SK-N-SH treated with all-trans-retinoic acid at 6 μM for 48 hours (cell line): ENCODE measurements at regions not wholly inside any gene's neighbourhood (a gene's known extent, or its start where the extent isn't known, plus 50 kb on each side); places are given as distances from the start of the nearest gene placed in this dataset.

Source experiments
- ATAC-seq: fragments of 200-7000 bp; cut with Tn5 transposase; 3 replicates; pipeline ENCODE4 v1.9.1; 2020; ENCODE audit warnings: mild to moderate bottlenecking, moderate library complexity
- ARNTL ChIP-seq: fragments of 450-650 bp; formaldehyde crosslinking; IDR thresholded peaks from 2 replicates; pipeline ENCODE4 v1.5.0; 2020; ENCODE audit warnings: low read depth, mild to moderate bottlenecking, moderate library complexity, borderline replicate concordance
- BACH2 ChIP-seq: fragments of 250-450 bp; sonication (Bioruptor Pico); IDR thresholded peaks from 2 replicates; pipeline ENCODE4 v1.9.0; 2021; ENCODE audit warnings: mild to moderate bottlenecking, borderline replicate concordance
- CSDC2 ChIP-seq: fragments of 250-450 bp; sonication (Bioruptor Pico); IDR thresholded peaks from 2 replicates; pipeline ENCODE4 v1.5.0; 2020; ENCODE audit warnings: mild to moderate bottlenecking, moderate library complexity
- ESRRG ChIP-seq: fragments of 250-450 bp; sonication (Bioruptor Pico); IDR thresholded peaks from 2 replicates; pipeline ENCODE4 v1.6.1; 2021; ENCODE audit warnings: mild to moderate bottlenecking
- GLIS3 ChIP-seq: fragments of 250-450 bp; sonication (Bioruptor Pico); IDR thresholded peaks from 2 replicates; pipeline ENCODE4 v1.5.0; 2020; ENCODE audit warnings: mild to moderate bottlenecking, moderate library complexity
- ISL1 ChIP-seq: fragments of 250-450 bp; sonication (Bioruptor Pico); IDR thresholded peaks from 2 replicates; pipeline ENCODE4 v2.1.2; 2022; ENCODE audit warnings: mild to moderate bottlenecking, moderate library complexity
- OSR1 ChIP-seq: fragments of 250-450 bp; sonication (Bioruptor Pico); IDR thresholded peaks from 2 replicates; pipeline ENCODE4 v1.8.0; 2022; ENCODE audit warnings: moderate library complexity, mild to moderate bottlenecking, inconsistent platforms
- PPARA ChIP-seq: fragments of 250-450 bp; sonication (Bioruptor Pico); IDR thresholded peaks from 2 replicates; pipeline ENCODE4 v1.5.0; 2020; ENCODE audit warnings: mild to moderate bottlenecking, borderline replicate concordance
- RARB ChIP-seq: fragments of 250-450 bp; sonication (Bioruptor Pico); IDR thresholded peaks from 2 replicates; pipeline ENCODE4 v1.8.0; 2021; ENCODE audit warnings: mild to moderate bottlenecking, moderate library complexity
- SNAI2 ChIP-seq: fragments of 250-450 bp; sonication (Bioruptor Pico); IDR thresholded peaks from 2 replicates; pipeline ENCODE4 v1.5.0; 2020; ENCODE audit warnings: mild to moderate bottlenecking, moderate library complexity
- TCF4 ChIP-seq: fragments of 250-450 bp; sonication (Bioruptor Pico); IDR thresholded peaks from 2 replicates; pipeline ENCODE4 v1.8.0; 2021; ENCODE audit warnings: mild to moderate bottlenecking, moderate library complexity, borderline replicate concordance
- ZFP3 ChIP-seq: fragments of 250-450 bp; sonication (Bioruptor Pico); IDR thresholded peaks from 2 replicates; pipeline ENCODE4 v1.5.0; 2020; ENCODE audit warnings: mild to moderate bottlenecking, moderate library complexity
- ZFP30 ChIP-seq: fragments of 450-650 bp; formaldehyde crosslinking; IDR thresholded peaks from 2 replicates; pipeline ENCODE4 v1.5.0; 2022; ENCODE audit warnings: mild to moderate bottlenecking, moderate library complexity
- ZNF565 ChIP-seq: fragments of 450-650 bp; formaldehyde crosslinking; conservative IDR thresholded peaks from 2 replicates; pipeline ENCODE4 v1.5.0; 2020; ENCODE audit warnings: low read depth, mild to moderate bottlenecking, moderate library complexity
- ZNF8 ChIP-seq: fragments of 450-650 bp; formaldehyde crosslinking; IDR thresholded peaks from 2 replicates; pipeline ENCODE4 v1.5.0; 2020; ENCODE audit warnings: mild to moderate bottlenecking, moderate library complexity
- TF ChIP-seq, protein P1 (sequence below): fragments of 250-450 bp; sonication (Bioruptor Pico); IDR thresholded peaks from 2 replicates; pipeline ENCODE4 v1.8.0; 2021; ENCODE audit warnings: low read depth, mild to moderate bottlenecking, moderate library complexity, borderline replicate concordance
- TF ChIP-seq, protein P2 (sequence below): fragments of 250-450 bp; sonication (Bioruptor Pico); IDR thresholded peaks from 2 replicates; pipeline ENCODE4 v1.5.1; 2021; ENCODE audit warnings: mild to moderate bottlenecking, moderate library complexity
- TF ChIP-seq, protein P3 (sequence below): fragments of 250-450 bp; sonication (Bioruptor Pico); IDR thresholded peaks from 2 replicates; pipeline ENCODE4 v1.5.0; 2020; ENCODE audit warnings: mild to moderate bottlenecking, moderate library complexity
- TF ChIP-seq, protein P4 (sequence below): fragments of 250-450 bp; sonication (Bioruptor Pico); IDR thresholded peaks from 2 replicates; pipeline ENCODE4 v1.8.0; 2020; ENCODE audit warnings: mild to moderate bottlenecking, moderate library complexity, borderline replicate concordance
- TF ChIP-seq, protein P5 (sequence below): fragments of 250-450 bp; sonication (Bioruptor Pico); IDR thresholded peaks from 2 replicates; pipeline ENCODE4 v1.5.1; 2020; ENCODE audit warnings: low read depth, mild to moderate bottlenecking, moderate library complexity

DNA sequence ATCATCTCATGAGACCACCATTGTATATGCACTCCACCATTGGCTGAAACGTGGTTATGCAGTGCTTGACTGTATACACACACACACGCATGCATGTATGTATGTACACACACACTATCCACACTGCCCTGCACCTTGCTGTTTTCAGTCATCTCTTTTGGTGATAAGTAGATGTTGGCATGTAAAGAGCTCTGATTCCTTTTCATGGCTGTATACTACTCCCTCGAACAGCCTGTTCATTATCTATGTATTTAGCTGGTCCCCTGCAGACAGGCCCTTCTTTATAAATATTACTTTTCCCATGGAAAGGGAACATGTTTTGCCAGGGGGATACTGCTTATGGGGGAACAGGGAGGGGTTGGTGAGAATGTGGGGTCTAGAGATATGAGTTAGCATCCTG is 349.4 kb downstream of the FOXL1 start (continued):
- TF ChIP-seq, protein P1, sequence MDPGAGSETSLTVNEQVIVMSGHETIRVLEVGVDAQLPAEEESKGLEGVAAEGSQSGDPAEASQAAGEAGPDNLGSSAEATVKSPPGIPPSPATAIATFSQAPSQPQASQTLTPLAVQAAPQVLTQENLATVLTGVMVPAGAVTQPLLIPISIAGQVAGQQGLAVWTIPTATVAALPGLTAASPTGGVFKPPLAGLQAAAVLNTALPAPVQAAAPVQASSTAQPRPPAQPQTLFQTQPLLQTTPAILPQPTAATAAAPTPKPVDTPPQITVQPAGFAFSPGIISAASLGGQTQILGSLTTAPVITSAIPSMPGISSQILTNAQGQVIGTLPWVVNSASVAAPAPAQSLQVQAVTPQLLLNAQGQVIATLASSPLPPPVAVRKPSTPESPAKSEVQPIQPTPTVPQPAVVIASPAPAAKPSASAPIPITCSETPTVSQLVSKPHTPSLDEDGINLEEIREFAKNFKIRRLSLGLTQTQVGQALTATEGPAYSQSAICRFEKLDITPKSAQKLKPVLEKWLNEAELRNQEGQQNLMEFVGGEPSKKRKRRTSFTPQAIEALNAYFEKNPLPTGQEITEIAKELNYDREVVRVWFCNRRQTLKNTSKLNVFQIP (CRISPR knock-in tag), result no peak

DNA sequence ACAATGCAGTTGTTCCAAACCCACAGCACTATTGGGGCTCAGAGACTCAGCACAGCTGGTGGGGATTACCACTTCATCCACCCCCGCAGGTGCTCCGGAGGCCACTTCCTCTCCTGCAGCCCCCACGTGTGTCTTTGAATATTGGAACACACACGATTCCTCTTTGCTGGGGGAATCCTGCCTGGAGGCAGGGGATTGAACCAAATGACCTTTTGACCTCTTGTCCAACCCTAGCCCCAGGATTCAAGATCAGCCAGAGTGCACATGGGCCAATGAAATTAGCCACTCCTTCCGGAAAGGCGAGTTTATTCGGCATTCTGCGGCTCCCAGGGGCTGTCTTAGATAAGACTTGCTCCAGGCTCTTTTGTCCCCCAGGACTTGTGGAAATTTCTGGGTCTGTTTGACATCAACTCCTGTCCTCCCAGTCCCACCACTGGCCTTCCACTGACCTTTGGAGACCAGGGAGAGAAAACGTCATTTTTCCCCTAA is 350.2 kb downstream of the FOXL1 start:
- TF ChIP-seq GLIS3 (CRISPR knock-in tag) (no peak), ESRRG (no peak), OSR1 (CRISPR knock-in tag) (no peak), RARB (CRISPR knock-in tag) (no peak), ZFP3 (CRISPR knock-in tag) (no peak), TCF4 (no peak), ZNF8 (no peak), ZFP30 (no peak), SNAI2 (CRISPR knock-in tag) (no peak), CSDC2 (CRISPR knock-in tag) (no peak), BACH2 (CRISPR knock-in tag) (no peak)
- TF ChIP-seq, protein P2, sequence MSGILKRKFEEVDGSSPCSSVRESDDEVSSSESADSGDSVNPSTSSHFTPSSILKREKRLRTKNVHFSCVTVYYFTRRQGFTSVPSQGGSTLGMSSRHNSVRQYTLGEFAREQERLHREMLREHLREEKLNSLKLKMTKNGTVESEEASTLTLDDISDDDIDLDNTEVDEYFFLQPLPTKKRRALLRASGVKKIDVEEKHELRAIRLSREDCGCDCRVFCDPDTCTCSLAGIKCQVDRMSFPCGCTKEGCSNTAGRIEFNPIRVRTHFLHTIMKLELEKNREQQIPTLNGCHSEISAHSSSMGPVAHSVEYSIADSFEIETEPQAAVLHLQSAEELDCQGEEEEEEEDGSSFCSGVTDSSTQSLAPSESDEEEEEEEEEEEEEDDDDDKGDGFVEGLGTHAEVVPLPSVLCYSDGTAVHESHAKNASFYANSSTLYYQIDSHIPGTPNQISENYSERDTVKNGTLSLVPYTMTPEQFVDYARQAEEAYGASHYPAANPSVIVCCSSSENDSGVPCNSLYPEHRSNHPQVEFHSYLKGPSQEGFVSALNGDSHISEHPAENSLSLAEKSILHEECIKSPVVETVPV (CRISPR knock-in tag), result no peak
- TF ChIP-seq, protein P3, sequence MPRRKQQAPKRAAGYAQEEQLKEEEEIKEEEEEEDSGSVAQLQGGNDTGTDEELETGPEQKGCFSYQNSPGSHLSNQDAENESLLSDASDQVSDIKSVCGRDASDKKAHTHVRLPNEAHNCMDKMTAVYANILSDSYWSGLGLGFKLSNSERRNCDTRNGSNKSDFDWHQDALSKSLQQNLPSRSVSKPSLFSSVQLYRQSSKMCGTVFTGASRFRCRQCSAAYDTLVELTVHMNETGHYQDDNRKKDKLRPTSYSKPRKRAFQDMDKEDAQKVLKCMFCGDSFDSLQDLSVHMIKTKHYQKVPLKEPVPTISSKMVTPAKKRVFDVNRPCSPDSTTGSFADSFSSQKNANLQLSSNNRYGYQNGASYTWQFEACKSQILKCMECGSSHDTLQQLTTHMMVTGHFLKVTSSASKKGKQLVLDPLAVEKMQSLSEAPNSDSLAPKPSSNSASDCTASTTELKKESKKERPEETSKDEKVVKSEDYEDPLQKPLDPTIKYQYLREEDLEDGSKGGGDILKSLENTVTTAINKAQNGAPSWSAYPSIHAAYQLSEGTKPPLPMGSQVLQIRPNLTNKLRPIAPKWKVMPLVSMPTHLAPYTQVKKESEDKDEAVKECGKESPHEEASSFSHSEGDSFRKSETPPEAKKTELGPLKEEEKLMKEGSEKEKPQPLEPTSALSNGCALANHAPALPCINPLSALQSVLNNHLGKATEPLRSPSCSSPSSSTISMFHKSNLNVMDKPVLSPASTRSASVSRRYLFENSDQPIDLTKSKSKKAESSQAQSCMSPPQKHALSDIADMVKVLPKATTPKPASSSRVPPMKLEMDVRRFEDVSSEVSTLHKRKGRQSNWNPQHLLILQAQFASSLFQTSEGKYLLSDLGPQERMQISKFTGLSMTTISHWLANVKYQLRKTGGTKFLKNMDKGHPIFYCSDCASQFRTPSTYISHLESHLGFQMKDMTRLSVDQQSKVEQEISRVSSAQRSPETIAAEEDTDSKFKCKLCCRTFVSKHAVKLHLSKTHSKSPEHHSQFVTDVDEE (CRISPR knock-in tag), result no peak
- TF ChIP-seq, protein P4, sequence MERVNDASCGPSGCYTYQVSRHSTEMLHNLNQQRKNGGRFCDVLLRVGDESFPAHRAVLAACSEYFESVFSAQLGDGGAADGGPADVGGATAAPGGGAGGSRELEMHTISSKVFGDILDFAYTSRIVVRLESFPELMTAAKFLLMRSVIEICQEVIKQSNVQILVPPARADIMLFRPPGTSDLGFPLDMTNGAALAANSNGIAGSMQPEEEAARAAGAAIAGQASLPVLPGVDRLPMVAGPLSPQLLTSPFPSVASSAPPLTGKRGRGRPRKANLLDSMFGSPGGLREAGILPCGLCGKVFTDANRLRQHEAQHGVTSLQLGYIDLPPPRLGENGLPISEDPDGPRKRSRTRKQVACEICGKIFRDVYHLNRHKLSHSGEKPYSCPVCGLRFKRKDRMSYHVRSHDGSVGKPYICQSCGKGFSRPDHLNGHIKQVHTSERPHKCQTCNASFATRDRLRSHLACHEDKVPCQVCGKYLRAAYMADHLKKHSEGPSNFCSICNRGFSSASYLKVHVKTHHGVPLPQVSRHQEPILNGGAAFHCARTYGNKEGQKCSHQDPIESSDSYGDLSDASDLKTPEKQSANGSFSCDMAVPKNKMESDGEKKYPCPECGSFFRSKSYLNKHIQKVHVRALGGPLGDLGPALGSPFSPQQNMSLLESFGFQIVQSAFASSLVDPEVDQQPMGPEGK, result no peak
- TF ChIP-seq, protein P5, sequence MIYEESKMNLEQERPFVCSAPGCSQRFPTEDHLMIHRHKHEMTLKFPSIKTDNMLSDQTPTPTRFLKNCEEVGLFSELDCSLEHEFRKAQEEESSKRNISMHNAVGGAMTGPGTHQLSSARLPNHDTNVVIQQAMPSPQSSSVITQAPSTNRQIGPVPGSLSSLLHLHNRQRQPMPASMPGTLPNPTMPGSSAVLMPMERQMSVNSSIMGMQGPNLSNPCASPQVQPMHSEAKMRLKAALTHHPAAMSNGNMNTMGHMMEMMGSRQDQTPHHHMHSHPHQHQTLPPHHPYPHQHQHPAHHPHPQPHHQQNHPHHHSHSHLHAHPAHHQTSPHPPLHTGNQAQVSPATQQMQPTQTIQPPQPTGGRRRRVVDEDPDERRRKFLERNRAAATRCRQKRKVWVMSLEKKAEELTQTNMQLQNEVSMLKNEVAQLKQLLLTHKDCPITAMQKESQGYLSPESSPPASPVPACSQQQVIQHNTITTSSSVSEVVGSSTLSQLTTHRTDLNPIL (CRISPR knock-in tag), result no peak
- ATAC-seq, result no peak

DNA sequence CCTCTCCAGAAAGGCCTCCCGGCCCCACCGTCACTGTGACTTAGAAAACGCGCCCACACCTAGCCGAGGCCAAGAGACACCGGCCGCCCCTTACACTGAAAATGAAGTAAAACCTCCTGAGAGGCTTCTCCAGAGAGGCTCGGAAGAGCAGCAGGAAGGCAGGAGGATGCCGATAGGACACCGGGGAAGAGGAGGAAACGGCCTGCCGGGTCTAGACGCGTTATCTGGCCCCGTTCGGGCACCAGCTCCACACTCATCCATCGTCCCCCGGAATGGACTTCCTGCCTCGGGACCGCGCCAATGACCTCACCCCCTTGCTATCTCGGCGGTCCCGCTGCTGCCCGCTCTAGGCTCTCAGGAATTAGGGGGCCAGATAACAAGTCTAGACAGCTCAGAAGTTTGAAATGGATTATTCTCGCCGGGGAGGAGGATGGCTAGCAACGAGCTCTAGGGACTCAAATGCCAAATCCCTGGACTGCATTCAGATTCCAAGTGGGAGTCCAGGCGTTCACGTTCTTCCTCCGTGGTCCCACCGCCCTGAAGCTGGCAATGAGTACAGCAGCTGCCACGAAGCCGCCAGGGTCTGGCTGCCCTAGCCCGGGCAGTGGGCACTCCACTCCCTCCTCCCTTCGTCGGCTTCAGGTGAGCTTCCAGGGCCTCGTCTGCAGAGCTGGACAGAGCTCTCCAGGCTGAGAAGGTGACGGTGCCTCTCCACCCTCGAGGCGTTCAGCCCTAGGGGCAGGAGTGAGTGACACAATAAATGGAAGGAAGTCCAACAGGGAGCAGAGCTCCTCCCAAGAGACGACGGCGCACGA is 350.9 kb downstream of the FOXL1 start:
- ATAC-seq, result peak; percentile 66
- TF ChIP-seq ISL1 (CRISPR knock-in tag) (no peak), ZNF565 (CRISPR knock-in tag) (no peak), GLIS3 (CRISPR knock-in tag) (no peak), PPARA (CRISPR knock-in tag) (no peak), ARNTL (CRISPR knock-in tag) (no peak), ZNF8 (no peak)
- TF ChIP-seq, protein P5 (CRISPR knock-in tag), result no peak
- TF ChIP-seq, protein P3 (CRISPR knock-in tag), result no peak
- TF ChIP-seq, all 23 proteins: peak for 0
